ENCODE measurements at regions not wholly inside any gene's neighbourhood (a gene's known extent, or its start where the extent isn't known, plus 50 kb on each side); places are given as distances from the start of the nearest gene placed in this dataset.

GRCh38 chr15:100787567-100788417 lies 91.8 kb upstream of the ALDH1A3 start:
- Histone ChIP-seq H3K36me3 (no peaks in the 10 kb centered on the region), H3K27ac (no peak overlapping the region), H3K4me1 (no peaks in the 10 kb centered on the region), H3K9me3 (no peaks in the 10 kb centered on the region), H3K4me3 (no peak overlapping the region), H3K27me3 (no peaks in the 10 kb centered on the region)
- intact Hi-C loops (cut with DNase I) = loop anchor here in 1 of 2 donors (10.0 kb wide), 1 partner anchor 133 kb away; no protein-coding TSS in a partner anchor
- TF ChIP-seq CTCF (IDR thresholded peaks at IDR 0.05) = no peak
- ATAC-seq (peak in 1 of 4 donors; percentile 19), DNase-seq (peak in 1 of 3 donors; percentile 35)
- 86% methylated on average over 9 of the region's 17 CpGs for WGBS (ENCODE audit: insufficient coverage, low coverage, low lambda C conversion rate, missing lambda C conversion rate)

GRCh38 chr15:100788418-100789105 lies 91.1 kb upstream of the ALDH1A3 start:
- Histone ChIP-seq H3K27ac (no peak overlapping the region), H3K4me1 (no peaks in the 10 kb centered on the region), H3K27me3 (no peaks in the 10 kb centered on the region), H3K4me3 (no peak overlapping the region), H3K9me3 (no peaks in the 10 kb centered on the region), H3K36me3 (no peaks in the 10 kb centered on the region)
- TF ChIP-seq CTCF (IDR thresholded peaks at IDR 0.05) (no peak), POLR2A (IDR thresholded peaks at IDR 0.05) (no peak)
- 29% methylated on average over 1 of the region's 7 CpGs for WGBS (ENCODE audit: insufficient coverage, low coverage, low lambda C conversion rate, missing lambda C conversion rate)
- intact Hi-C loops (cut with DNase I) = loop anchor here in 1 of 2 donors (10.0 kb wide), 1 partner anchor 134 kb away; no protein-coding TSS in a partner anchor
- DNase-seq (peak in 1 of 3 donors; percentile 17), ATAC-seq (no peak)

- TF ChIP-seq POLR2A (IDR thresholded peaks at IDR 0.05) (no peak), CTCF (IDR thresholded peaks at IDR 0.05) (no peak)
- H3K36me3 ChIP-seq = no peaks in the 10 kb centered on the region
- no peaks in the 10 kb centered on the region for H3K9me3 ChIP-seq
- intact Hi-C loops (cut with DNase I) = no loop called here
- DNase-seq = no peak
- no peak for ATAC-seq
- no peak overlapping the region for H3K27ac ChIP-seq
- H3K4me1 ChIP-seq = no peaks in the 10 kb centered on the region
- no peaks in the 10 kb centered on the region for H3K27me3 ChIP-seq
- no peak overlapping the region for H3K4me3 ChIP-seq
- 77% methylated on average over 6 of the region's 8 CpGs for WGBS (ENCODE audit: insufficient coverage, low coverage, low lambda C conversion rate, missing lambda C conversion rate)
Observed at GRCh38 chr15:100790786-100791265, 88.8 kb upstream of the ALDH1A3 start.

- Histone ChIP-seq H3K4me3 (no peak overlapping the region), H3K4me1 (no peaks in the 10 kb centered on the region), H3K36me3 (no peaks in the 10 kb centered on the region), H3K27me3 (no peaks in the 10 kb centered on the region), H3K27ac (no peak overlapping the region), H3K9me3 (no peaks in the 10 kb centered on the region)
- no peak for DNase-seq
- TF ChIP-seq POLR2A (IDR thresholded peaks at IDR 0.05) (no peak), CTCF (IDR thresholded peaks at IDR 0.05) (no peak)
- intact Hi-C loops (cut with DNase I) = no loop called here
- WGBS (ENCODE audit: insufficient coverage, low coverage, low lambda C conversion rate, missing lambda C conversion rate) = 21% methylated on average over 2 of the region's 3 CpGs
- no peak for ATAC-seq
Observed at GRCh38 chr15:100794008-100794407, 85.6 kb upstream of the ALDH1A3 start.
